ENCODE measurements at regions not wholly inside any gene's neighbourhood (a gene's known extent, or its start where the extent isn't known, plus 50 kb on each side); places are given as distances from the start of the nearest gene placed in this dataset.
A peak's percentile ranks its signal among the peaks of the same experiment; 100 is the strongest.

GRCh38 chr6:40852779-40853373, 186.1 kb downstream of the UNC5CL start:
- peak; percentile 58 for TF ChIP-seq CTCF (conservative IDR thresholded peaks at IDR 0.05; ENCODE audit: low read depth, low read length)
- DNase-seq (ENCODE audit: low read depth): no peak
- H3K4me3 ChIP-seq (ENCODE audit: low read depth, low read length): no peak overlapping the region

GRCh38 chr6:40849546-40849945, 189.5 kb downstream of the UNC5CL start:
- TF ChIP-seq CTCF (conservative IDR thresholded peaks at IDR 0.05; ENCODE audit: low read depth, low read length): no peak
- H3K4me3 ChIP-seq (ENCODE audit: low read depth, low read length): no peak overlapping the region
- DNase-seq (ENCODE audit: low read depth): no peak

DNA sequence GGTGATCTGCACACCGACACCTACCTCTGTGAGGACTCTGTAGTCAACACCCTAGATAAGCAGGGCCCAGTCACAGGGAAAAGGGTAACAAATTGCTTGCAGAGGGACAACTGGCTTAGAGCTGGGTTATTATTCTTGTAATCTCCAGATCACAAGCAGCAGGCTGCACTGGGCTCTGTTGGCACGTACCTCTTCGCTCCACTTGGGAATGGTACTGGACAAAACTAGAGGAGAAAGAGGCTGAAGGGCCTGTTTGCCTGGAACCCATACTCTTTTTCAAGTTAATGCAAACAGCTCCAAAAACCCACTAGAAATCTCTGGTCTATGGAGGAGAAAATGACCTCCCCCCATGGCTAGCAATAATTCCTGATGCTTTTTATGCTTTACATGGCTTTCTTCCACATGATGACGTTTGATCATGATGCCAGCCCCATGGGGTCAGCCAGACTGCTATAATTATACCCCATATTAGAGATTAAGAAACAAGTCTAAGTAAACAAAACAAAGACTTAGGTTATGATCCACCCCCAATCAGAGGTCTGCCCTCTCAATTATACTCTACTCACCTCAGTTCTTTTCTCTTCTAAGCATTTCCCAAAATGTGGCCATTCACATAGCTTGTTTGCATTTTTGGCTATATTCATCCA, 190.0 kb downstream of the UNC5CL start:
- DNase-seq (ENCODE audit: low read depth): no peak
- TF ChIP-seq CTCF (conservative IDR thresholded peaks at IDR 0.05; ENCODE audit: low read depth, low read length): no peak
- H3K4me3 ChIP-seq (ENCODE audit: low read depth, low read length): no peak overlapping the region

DNA sequence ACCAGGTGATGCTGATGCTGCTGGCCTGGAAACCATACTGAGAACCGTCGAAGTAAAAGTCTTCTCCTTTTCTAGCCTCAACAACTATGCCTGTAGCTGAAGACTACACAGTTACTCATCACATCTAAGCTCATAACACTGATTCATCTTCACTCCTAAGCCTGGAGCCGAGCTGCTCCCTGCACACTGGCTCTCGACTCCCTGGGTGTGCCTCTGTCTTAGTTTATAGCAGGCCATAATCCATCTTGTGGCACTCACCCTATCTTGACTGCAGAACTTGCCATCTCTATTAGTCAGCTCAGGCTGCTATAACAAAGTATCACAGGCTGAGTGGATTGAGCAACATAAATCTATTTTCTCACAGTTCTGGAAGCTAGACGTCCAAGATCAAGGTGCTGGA, 191.0 kb downstream of the UNC5CL start:
- no peak for DNase-seq (ENCODE audit: low read depth)
- TF ChIP-seq CTCF (conservative IDR thresholded peaks at IDR 0.05; ENCODE audit: low read depth, low read length): no peak
- no peak overlapping the region for H3K4me3 ChIP-seq (ENCODE audit: low read depth, low read length)

GRCh38 chr6:40845553-40845952, 193.5 kb downstream of the UNC5CL start:
- no peak overlapping the region for H3K4me3 ChIP-seq (ENCODE audit: low read depth, low read length)
- DNase-seq (ENCODE audit: low read depth): no peak
- peak; percentile 72 for TF ChIP-seq CTCF (conservative IDR thresholded peaks at IDR 0.05; ENCODE audit: low read depth, low read length)

DNA sequence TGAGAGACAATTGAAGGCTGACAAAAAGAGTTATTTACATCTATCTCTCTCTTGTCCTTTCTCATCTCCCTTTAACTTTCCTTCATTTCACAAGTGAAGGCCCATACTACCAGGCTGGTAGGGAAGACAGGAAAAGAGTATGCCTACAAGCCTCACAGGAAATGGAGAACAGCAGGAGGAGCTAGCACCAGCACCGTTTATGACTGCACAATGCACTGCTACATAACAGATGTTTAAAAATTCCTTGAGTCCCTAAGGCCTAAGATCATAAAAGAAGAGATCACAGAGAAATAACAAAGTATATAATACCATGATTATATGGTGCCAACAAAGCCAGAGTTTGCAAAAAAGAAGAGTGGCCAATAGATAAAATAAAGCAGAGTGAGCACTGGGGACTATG, 194.8 kb downstream of the UNC5CL start:
- DNase-seq (ENCODE audit: low read depth): no peak
- TF ChIP-seq CTCF (conservative IDR thresholded peaks at IDR 0.05; ENCODE audit: low read depth, low read length): no peak
- H3K4me3 ChIP-seq (ENCODE audit: low read depth, low read length): no peak overlapping the region

GRCh38 chr6:40841721-40842120, 197.3 kb downstream of the UNC5CL start:
- no peak overlapping the region for H3K4me3 ChIP-seq (ENCODE audit: low read depth, low read length)
- TF ChIP-seq CTCF (conservative IDR thresholded peaks at IDR 0.05; ENCODE audit: low read depth, low read length): no peak
- DNase-seq (ENCODE audit: low read depth): no peak
